ENCODE measurements at regions not wholly inside any gene's neighbourhood (a gene's known extent, or its start where the extent isn't known, plus 50 kb on each side); places are given as distances from the start of the nearest gene placed in this dataset.

GRCh38 chr13:64471916-64472315, 2758.2 kb downstream of the PCDH9 start:
- TF ChIP-seq CTCF (conservative IDR thresholded peaks at IDR 0.05; ENCODE audit: low read length), result peak; percentile 79
- TF ChIP-seq EZH2phosphoT487 (IDR thresholded peaks at IDR 0.05; ENCODE audit: borderline replicate concordance), result no peak

All from Loucy (cell line).